ENCODE measurements at regions not wholly inside any gene's neighbourhood (a gene's known extent, or its start where the extent isn't known, plus 50 kb on each side); places are given as distances from the start of the nearest gene placed in this dataset.
A peak's percentile ranks its signal among the peaks of the same experiment; 100 is the strongest.

DNA sequence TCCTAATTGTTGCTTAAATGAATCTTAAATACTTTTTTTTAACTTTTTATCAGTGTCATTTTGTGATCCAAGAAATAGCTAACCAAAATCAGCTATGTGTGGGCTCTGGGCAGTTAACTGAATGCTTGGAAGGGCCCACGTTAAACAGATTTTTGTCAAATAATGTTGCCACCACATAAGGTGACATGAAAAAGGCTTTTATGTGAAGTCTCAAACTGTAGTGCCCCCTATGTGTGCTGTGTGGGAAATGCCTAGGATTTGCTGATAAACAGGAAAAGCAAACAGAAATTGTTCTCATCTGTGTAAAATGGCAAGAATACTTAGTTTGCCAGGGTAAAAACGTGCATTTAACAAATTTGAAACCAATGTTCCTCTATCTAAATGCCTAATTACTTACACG, 242.2 kb downstream of the ZNF516 start:
- DNase-seq, result no peak

DNA sequence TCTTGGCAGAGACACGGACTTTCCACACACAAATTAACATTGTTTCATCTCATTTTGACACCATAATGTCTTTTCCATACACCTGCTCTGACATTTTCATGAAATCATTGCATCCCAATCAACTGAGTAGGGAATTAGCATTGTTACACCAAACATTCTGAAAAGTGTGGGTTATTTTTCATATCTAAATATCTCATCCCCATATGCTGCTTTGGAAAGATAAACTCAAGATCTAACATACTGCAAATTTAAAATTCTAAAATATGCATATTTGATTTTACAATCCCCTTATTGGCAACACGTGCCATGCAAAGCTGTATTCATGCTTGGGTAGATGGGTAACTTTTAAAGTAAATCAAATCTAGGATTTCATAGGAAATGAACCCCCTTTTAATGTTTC, 242.9 kb downstream of the ZNF516 start:
- no peak for DNase-seq

DNA sequence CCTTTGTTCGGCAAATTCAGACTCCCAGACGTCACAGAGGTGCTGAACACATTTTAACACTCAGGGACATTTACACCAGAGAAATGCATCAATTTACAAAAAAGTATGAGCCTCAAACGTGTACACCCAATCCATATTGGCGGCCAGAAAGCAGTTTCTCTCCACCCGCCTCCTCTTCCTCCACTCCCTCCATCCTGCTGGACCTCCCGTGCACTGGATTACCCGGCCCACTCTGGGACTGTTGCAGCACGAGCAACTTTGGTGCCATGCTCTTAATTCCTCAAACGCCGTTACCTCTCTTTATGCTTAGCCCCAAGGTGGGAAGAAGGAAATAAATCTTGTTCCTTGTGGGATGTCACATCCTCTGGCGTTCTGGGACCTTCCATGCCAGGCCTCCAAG, 243.4 kb downstream of the ZNF516 start:
- DNase-seq, result no peak

DNA sequence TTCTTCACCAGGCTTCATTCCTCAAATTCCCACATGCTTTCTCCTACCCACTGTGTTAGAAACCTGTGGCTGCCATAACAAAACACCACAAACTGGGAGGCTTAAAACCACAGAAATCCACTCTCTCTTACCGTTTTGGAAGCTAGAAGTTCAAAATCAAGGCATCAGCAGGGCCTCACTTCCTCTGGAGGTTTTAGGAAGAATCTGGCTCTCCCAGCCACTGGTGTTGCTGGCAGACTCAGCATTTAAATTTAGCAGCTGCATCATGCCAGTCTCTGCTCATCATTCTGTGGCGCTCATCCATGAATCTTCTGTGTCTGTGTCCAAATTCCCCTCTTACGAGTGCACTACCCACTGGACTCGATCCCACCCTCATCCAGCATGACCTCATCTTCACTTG, 248.5 kb downstream of the ZNF516 start:
- DNase-seq, result no peak

DNA sequence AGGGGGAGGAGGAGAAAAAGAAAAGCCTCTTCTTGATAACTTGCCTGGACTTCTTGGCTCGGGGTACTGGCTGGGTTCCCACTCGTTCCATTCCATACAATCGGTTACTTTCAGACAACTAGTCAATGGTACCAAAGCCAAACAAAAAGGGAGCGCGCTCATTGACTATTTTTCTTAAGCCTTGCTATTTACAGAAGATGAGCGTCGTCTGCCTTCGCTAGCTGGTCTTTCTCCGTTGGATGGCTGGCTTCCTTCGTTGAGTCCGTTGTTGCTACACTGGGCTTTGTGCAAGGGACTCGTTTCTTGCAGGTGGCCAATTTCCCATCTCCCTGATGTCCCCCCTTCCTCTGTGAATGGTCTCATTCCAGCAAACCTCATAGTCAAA, 260.4 kb downstream of the ZNF516 start:
- DNase-seq, result no peak

DNA sequence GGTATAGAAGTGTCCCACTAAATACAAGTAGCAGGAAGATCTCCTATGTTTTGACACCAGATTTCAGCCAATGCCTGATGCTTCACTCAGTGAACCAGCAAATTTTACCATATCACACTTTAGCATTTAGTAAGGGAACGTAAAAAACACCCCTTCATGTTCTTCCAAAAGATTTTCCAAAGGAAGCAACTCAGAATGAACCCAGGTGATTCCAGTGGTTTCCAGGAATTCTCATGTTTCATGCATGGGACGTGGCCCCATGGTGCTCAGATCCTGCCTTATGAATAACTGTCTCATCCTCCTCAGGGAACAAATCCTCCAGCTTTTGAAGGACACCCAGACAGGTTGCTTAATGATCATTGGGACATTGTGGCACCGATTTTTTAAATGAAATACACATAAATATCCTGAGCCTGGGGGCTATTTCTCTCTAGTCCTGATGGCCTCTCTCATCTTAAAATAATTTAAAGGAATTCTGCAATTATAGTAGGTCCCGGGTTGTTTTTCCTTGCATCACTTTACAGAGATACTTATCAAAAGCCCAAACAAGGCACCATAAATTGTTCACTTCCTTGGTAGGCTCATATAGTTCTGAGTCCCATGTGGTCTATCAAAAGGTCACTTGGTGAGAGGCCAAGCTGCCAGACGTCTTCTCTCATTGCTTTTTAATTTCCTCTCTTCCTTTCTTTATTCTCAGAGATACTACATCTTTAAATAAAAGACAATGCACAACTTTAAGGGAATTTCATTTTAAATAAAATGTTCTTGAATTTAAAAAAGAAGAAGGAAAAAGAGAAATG, 261.0 kb downstream of the ZNF516 start:
- no peak for DNase-seq

DNA sequence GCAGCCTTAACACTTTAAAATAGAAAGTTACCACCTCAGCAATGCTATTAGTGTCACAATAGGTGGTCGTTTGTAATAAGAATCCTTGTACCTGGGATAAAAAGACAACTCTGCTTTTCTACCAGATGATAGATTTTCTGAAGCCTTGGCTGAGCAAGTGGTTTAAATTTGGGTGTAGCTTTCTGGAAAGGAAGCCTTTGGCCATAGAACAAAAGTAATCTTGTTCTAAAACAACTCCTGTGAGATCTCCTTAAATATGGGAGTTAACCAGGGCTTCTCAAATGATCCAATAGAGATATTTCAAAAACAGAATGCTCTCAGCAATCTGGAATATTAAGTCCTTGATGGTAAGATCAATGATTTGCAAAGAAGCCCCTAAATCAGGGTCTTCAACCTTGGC, 261.6 kb downstream of the ZNF516 start:
- no peak for DNase-seq

DNA sequence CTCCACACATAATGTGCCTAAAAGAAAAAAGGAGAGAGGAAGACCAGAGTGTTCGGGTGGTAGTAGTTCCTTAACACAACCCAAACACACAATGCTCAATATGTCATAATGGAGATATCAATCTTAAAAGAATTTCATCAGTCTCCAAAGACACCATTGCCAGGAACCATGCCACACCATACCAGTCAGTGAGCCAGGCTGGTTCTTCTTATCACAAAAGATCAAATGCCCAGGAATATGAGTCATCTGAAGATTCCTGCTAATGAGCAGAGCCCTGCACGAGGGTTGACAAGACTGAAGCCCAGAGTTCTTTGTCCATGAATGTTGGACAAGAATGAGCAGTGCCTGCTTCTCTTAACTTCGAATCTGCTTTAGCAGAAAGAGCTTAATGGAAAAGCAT, 262.3 kb downstream of the ZNF516 start:
- DNase-seq, result no peak

DNA sequence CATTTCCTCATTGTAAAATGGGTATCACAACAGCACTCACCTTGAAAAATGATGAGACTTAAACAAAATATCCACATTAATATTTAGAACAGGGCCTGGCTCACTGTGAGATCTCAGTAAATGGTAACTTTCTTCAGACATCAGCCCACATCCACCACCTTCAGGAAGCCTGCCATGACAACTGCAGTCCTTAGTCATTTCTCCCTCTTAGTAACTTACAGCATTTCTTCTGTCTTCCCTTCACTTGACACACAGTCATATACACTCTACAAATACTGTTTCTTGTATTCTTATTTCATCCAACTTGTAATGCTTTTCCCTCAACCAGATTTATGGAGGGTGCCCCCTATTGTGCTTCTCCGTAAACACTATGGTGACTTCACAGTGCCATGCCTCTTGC, 263.0 kb downstream of the ZNF516 start:
- no peak for DNase-seq

DNA sequence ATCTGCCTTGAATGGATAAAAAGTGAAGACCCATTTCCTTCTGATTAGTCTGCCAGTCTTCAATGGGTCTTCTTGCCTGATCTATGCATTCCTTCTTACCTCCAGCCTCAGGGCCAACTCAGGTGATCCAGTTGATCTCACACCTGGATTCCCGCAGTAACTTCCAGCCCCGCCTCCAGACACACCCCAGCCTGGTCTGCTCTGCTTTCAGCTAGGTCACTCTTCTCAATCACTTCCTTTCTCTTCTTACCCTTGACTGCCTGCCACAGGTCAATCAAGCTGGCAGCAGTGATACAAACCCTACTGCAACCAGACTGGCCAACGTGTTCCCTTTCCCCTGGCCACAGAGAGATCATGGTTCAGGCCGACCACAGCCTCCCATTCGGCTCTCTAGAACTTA, 263.6 kb downstream of the ZNF516 start:
- no peak for DNase-seq

DNA sequence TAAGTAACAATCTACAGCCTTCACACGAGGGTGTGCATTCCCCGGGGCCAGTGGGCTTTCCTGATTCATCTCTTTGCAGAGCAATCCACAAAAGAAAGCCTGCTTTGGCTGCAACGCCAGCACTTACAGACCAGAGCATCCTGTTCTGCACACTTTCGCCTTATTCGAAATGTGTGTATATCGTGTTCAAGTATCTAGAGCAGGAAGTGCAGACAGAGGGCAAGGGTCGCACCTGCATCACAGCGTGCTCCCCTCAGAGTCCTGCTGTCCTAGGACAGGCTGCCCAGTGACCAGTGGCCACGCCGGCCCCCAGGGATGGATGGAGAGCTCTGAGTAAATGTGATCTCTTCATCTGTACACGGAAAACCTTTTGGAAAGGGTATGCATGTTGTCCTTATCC, 264.3 kb downstream of the ZNF516 start:
- DNase-seq, result no peak

DNA sequence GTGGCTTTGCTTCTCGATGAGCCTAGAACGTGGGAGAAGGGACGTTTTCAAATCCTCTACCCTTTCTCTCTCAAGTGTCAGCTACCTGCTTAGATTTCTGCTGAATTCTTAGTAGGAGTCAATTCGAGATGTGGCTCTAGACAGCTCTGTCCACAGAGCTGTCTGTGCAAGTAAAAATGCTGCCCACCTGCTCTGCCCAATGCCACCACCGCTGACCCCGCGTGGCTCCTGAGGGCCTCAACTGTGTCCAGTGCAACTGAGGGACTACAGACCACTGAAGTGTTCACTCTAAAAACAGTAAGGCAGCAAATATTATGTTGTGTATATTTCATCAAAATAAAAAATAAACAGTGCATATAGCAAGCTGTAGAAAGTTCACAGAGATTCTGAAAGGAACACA, 266.3 kb downstream of the ZNF516 start:
- no peak for DNase-seq

DNA sequence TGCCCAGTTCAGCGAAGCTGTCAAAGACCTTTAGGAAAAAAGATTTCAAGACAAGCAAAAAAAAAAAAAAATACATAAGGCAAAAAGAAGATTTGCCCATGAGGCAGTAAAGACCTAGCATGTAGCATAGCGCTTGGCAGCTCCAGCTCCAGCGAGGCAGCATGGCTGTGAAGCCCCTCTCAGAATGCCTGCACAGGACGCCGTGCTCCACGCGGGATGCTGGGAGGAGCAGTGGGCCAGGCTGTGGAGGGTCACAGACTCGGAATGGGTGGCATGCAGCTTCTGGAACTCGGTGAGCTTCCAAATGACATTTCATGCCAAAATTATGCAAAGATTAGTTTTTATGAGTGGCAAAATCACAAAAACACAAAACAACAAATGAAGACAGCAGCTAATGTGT, 267.3 kb downstream of the ZNF516 start:
- DNase-seq, result no peak

DNA sequence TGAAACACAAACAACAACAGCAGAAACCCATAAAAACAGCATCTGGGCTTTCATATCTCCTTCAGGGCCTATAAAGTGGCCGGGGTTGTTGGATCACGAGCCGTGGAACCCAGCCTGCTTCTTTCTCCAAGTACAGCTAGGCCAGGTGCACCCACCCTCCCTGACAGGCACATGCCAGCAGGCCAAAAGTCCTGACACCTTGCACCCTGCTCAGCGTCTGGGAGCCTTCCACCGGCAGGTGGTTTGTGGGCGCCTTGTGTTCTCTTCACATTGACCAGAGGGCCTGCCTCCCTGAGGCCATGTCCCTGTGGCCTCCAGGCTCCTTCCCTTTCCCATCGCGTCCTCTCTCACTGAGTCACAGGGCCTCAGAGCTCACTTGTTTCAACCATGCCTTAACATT, 271.6 kb downstream of the ZNF516 start:
- no peak for DNase-seq

DNA sequence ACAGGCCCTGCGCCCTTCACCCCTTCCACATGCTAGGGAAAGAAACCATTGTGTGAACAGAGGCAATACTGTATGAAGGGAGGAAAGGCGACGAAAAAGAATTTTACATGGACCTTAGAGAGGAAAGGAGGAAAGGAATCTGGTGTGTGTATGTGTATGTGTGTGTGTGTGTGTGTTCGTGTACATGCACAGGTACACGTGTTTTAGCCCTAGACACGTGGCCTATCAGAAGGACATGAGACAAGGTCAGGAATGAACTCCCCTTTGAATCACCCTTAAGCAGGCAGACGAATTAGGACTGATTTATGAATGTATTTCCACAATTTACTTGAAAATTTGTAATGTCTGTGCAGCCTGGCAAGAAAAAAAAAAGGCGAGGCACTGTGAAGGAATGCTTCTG, 276.0 kb downstream of the ZNF516 start:
- DNase-seq, result no peak

DNA sequence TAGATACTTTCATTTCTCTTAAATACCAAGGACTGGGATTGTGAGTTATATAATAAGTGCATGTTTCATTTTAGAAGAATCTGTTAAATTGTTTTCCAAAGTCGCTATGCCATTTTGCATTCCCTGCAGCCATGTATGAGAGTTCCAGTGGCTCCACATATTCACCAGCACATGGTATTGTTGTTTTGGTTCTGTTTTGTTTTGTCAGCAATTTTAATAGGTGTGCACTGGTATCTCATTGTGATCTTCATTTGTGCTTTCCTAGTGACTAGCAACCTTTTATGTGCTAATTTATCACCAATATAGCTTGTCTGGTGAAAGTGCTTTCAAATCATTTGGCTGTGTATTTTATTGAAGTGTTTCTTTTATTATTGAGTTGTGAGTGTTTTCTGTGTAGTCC, 278.9 kb downstream of the ZNF516 start:
- DNase-seq, result no peak

DNA sequence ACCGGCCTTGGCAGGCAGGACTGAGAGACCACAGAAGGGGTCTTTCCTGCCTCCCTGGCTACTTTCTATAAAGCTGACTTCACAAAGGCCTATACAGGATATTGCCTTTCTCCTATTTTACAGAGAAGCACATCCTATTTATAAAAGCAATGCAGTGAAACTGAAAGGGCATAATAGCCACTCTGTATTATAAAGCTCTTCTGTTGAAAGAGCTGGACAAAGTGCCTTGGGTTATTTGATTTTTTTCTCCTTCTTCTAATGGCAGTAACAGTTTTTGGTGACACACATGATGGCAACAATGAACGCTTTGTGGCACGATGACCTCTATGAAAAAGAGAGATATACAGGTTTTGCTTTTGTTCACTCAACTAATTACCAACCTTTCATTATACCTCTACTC, 281.1 kb downstream of the ZNF516 start:
- DNase-seq, result no peak

DNA sequence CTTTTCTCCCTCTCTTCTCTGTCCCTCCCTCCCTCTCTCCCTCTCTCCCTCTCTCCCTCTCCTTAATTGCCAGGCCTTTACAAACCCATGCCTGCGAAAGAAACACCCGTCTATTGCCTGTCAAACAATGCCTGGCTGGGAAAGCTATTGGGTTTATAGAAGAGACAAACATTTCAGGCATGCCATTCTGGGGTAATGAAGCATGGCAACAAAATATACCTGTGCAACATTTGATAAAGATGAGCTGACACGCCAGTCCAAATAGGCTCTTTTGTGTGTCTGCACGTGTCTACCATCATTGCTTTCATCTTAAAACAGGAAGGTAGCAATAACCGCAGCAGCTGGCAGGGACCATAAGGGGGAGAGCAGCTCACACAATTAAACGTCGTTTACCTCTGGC, 282.1 kb downstream of the ZNF516 start:
- DNase-seq, result peak; percentile 57

DNA sequence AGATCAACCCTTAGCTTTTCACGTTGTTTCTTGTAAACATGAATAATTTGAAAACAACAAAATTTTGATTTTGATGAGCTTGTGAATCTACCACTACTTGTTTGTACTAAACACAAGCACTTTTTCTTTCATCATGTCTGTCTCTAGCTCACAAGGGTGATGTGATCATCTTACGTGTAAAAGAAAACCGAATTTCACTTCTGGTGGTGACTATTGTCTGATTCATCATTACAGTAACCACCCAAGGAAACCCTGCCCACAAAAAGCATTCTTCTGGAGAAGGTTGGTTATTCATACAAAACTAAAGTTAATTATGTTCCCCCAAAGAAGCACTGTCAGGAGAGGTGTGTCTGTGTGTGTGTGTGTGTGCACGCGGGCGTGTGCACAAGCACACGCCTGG, 285.4 kb downstream of the ZNF516 start:
- no peak for DNase-seq

DNA sequence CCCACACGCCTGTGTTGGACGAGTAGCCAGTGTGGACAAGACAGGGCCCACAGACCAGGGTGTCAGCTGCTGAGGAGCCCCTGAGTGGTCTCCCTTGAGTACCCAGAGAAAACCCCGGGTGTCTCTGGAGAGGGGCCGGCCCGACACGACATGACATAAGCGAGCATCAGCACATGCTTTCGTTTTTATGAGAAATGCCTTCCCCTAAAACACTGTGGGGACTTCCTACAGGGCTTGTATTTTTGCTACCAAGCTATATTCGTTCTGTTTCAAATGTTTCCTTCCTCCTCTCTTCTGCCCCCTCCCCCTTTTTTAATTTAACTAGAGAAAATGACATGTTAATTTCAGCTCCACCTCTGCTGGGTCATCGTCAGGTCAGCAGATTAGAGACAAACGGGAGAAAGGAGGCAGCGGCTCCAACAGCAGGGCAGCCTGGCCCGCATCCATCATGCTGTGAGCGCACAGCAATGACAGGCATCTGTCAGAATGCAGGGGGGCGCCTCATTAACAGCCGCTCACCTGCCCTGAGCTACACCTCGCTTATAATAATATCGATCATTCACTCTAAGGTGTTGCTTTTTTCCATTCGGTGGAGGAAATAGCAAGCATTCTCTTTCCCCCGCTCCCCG, 286.2 kb downstream of the ZNF516 start:
- no peak for DNase-seq

DNA sequence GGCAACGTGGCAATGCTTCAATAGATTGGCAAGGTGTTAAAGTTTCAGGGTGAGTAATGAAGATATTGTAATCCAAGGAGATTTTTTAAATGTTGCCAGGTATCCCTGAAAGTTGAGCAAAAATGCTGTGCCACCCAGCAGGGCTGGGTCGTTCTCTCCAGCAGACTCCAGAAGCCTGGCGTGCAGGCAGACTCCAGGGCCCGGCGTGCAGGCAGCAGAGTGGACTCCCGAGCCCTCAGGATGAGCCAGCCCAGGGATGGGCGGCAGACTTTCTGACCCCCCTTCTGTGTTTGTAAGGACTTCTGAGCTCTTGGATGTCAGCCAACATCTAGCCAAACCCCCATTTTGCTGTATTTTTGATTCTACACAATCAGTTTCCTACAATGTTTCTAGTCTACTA, 289.1 kb downstream of the ZNF516 start:
- no peak for DNase-seq

DNA sequence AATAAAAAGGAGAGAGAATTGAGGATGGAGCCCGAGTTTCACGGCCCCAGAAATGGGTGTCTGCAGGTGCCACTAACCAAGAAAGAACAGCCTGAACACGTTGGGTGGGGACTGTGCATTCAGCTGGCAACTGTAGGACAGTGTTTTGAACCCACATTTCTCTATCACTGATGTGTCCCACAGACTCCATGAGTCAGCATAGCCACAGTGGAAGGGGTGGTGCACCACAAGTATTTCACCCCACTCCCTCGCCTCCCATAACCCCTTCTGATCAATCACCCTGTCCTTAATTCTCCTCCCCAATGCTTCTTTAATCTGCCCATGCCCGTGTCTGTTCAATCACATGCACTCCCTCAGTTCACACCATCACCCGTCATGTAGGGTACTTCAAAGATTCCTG, 291.5 kb downstream of the ZNF516 start:
- DNase-seq, result no peak

DNA sequence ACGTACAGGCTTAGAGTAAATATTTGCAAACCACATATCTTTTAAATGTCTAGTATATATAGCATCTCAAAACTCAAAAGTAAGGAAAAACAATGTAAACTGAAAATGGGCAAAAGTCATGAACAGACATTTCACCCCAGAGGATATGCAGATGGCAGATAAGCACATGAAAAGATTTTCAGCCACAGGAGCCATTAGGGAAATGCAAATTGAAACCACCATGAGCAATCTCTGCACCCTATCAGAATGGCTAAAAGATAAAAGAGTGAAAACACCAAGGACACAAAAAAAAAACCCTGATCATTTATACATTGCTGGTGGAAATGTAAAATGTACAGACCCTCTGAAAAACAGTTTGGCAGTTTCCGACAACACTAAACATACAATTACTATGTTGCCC, 292.7 kb downstream of the ZNF516 start:
- DNase-seq, result no peak

DNA sequence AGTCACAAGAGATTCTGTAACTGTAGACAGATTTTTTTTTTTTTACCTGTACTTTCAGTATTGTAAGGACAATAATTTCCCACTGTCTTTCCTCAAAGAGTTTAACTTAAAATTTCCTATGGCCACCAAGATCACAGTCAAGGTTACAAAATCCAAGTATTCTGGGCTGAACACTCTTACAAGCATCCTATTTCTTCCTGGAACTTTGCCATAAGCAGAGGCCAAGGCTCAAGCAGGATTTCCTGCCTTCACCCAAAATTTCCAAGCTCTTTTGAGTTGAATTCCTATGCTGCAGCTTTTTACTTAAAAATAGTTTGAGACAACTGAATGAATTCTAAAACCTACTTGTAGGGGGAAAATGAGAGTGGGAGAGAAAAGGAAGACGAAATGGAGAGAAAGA, 299.4 kb downstream of the ZNF516 start:
- no peak for DNase-seq

DNA sequence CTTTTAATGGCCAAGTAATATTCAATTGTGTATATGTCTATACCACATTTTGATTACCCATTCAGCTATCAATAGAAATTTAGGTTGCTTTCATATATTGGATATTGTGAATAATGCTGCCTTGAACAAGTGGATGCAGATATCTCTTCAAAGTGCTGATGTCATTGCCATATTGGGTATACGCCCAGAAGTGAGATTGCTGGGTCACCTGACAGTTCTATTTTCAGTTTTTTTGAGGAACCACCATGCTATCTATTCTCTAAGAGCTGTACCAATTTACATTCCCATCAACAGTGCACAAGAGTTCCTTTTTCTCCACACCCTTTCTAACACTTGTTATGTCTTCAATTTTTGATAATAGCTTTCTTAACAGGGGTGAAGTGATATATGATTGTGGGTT, 306.9 kb downstream of the ZNF516 start:
- no peak for DNase-seq

Measured in NCI-H2029 treated with DMSO at 0.1 percent for 48 hours (cell line).